Breast epithelium (tissue), 3 donors: ENCODE measurements at regions not wholly inside any gene's neighbourhood (a gene's known extent, or its start where the extent isn't known, plus 50 kb on each side); places are given as distances from the start of the nearest gene placed in this dataset.

Experiments
- CTCF ChIP-seq, 3 donors: fragments of 450-650 bp; IDR thresholded peaks; one replicate each; pipeline ENCODE4 v1.5.1; 2016 to 2017; ENCODE audit warnings: antibody characterized with exemption in 3 of 3, mild to moderate bottlenecking in 3 of 3, moderate library complexity in 3 of 3
- POLR2A ChIP-seq: fragments of 450-650 bp; IDR thresholded peaks from one replicate; pipeline ENCODE4 v1.6.1; 2016; ENCODE audit warnings: antibody characterized with exemption, mild to moderate bottlenecking, moderate library complexity
- POLR2AphosphoS5 ChIP-seq, 3 donors: sonication (generic); formaldehyde crosslinking; IDR thresholded peaks; one replicate each; pipeline ENCODE4 v1.6.1; 2017; ENCODE audit warnings: antibody characterized with exemption in 3 of 3

- TF ChIP-seq CTCF (IDR thresholded peaks at IDR 0.05), result no peak
- no peak for TF ChIP-seq POLR2A
- TF ChIP-seq POLR2AphosphoS5 (IDR thresholded peaks at IDR 0.05), result no peak
Measured at GRCh38 chr2:196266351-196266750, 95.0 kb upstream of the STK17B start.
